BJ (cell line): ENCODE measurements at regions not wholly inside any gene's neighbourhood (a gene's known extent, or its start where the extent isn't known, plus 50 kb on each side); places are given as distances from the start of the nearest gene placed in this dataset.

ENCODE experiments used
- CTCF ChIA-PET: fragments of 350-600 bp; formaldehyde crosslinking; extraction: SDS; loops from one replicate; lab custom pipeline; 2021; ENCODE audit warnings: antibody characterized with exemption, inconsistent platforms; lab: Yijun Ruan, JAX
- POLR2A ChIA-PET: fragments of 300-600 bp; sonication (Branson Sonifier 250); formaldehyde crosslinking; extraction: SDS; loops from one replicate; lab custom pipeline; 2021; ENCODE audit warnings: antibody characterized with exemption; lab: Charles Lee
- DNase-seq: peaks from one replicate; pipeline ENCODE4 v3.0.0-alpha.2; 2011; ENCODE audit warnings: low read depth
- H3K27me3 ChIP-seq: 2 replicates; pipeline ENCODE4 v1.6.0; 2011; ENCODE audit warnings: low read length; ENCODE audit not compliant: control insufficient read depth, insufficient read depth
- H3K36me3 ChIP-seq: 2 replicates; pipeline ENCODE4 v1.5.1; 2011; ENCODE audit warnings: low read length; ENCODE audit not compliant: control insufficient read depth, insufficient read depth
- H3K4me3 ChIP-seq: 2 replicates; pipeline ENCODE4 v1.5.1; 2011; ENCODE audit warnings: low read depth, mild to moderate bottlenecking, control low read depth, low read length
- TF ChIP-seq, protein P1 (sequence below): IDR thresholded peaks from 2 replicates; pipeline ENCODE4 v1.5.1; 2011; ENCODE audit warnings: low read depth, mild to moderate bottlenecking, control low read depth, inconsistent platforms, low read length, moderate library complexity; ENCODE audit not compliant: insufficient read depth

DNA sequence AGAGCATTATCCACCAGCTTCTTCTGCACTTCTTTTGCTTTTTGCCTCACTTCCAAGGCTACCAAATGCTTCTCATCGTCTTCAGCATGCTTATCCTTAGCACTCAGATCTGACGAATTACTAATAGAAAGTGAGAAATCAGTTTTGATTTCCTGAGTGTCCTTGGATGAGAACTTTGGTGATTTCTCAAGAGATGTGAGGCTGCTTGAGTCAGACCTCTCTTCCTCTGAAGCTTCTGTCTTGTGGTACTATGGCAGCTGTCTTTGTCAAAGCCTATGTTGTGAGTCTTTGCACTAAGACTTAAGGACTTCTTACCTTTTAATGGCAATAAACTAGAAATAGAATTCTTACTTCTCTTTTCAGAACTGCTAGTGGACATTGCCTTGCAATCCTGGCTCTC lies 169.9 kb downstream of the CPE start:
- CTCF ChIA-PET = no interaction called here

DNA sequence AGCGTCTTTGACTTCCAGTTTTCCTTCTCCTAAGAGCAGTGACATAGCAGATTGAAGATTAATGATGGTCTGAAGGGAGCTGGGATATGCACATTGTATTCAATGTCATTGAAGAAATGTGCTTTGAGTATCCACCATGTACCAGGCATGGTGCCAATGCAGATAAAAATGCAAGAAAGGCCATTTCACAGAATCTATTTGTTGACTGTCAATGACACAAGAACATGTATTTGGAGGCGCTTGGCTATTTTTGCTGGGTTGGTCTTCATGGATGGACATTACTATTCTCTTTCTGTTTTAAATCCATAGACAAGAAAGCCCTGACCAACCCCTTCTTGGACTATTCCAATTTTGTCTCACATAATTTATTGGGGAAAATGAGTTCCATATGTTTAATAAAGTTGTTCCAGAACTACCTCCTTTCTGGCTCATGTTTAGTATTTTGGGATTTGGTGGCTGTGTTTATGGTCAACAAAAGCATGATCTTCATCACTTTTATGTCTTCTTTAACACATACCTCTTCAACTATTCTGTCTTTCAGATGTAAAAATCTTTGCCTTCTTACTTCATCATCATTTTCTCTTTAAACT lies 174.5 kb downstream of the CPE start:
- no peak for DNase-seq
- POLR2A ChIA-PET = no interaction called here
- CTCF ChIA-PET = no interaction called here
- Histone ChIP-seq H3K4me3 (no peak overlapping the region), H3K27me3 (no peaks in the 10 kb centered on the region), H3K36me3 (no peaks in the 10 kb centered on the region)
- TF ChIP-seq, protein P1, sequence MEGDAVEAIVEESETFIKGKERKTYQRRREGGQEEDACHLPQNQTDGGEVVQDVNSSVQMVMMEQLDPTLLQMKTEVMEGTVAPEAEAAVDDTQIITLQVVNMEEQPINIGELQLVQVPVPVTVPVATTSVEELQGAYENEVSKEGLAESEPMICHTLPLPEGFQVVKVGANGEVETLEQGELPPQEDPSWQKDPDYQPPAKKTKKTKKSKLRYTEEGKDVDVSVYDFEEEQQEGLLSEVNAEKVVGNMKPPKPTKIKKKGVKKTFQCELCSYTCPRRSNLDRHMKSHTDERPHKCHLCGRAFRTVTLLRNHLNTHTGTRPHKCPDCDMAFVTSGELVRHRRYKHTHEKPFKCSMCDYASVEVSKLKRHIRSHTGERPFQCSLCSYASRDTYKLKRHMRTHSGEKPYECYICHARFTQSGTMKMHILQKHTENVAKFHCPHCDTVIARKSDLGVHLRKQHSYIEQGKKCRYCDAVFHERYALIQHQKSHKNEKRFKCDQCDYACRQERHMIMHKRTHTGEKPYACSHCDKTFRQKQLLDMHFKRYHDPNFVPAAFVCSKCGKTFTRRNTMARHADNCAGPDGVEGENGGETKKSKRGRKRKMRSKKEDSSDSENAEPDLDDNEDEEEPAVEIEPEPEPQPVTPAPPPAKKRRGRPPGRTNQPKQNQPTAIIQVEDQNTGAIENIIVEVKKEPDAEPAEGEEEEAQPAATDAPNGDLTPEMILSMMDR = no peak

More for the DNA sequence above, 169.9 kb downstream of the CPE start:
- Histone ChIP-seq H3K4me3 (no peak overlapping the region), H3K36me3 (no peaks in the 10 kb centered on the region), H3K27me3 (no peaks in the 10 kb centered on the region)
- no peak for DNase-seq
- POLR2A ChIA-PET = no interaction called here
- TF ChIP-seq, protein P1 = no peak

DNA sequence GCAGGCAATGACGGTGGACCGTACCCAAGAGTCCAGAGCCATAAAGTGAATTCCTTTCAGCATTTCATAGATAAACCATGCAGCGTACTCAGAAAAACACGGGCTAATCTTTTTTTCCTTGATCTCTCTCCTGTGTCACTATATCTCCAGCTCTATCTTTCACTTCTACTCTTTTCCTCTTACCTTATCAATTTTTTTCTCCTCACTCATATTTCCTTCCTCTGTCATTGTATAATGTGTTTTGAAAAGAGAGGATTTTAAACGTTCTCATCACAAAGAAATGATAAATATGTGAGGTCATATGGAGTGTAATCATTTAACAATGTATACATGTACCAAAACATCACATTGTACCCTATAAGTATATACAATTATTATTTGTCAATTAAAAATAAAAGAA lies 176.5 kb downstream of the CPE start:
- no peaks in the 10 kb centered on the region for H3K27me3 ChIP-seq
- DNase-seq = no peak

DNA sequence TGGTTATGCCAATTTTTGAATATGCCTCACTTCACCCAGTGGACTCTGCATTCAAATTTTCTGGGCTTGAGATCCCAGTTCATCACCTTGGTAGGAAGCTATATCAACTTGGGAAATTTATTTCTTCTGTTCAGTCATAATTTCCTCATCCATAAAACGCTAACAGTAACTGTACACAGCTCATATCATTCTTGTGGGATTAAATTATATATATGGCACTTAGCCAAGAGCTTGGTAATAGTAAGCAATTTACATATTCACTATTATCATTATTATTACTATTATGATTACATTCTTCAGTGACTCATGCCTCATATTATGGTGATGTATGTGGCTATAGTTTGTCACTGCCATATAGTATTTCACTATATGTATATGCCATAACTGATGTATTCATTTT lies 177.6 kb downstream of the CPE start:
- ChIA-PET CTCF (no interaction called here), POLR2A (no interaction called here)
- DNase-seq = no peak
- TF ChIP-seq, protein P1 = no peak
- H3K4me3 ChIP-seq = no peak overlapping the region
- no peaks in the 10 kb centered on the region for H3K27me3 ChIP-seq
- H3K36me3 ChIP-seq = no peaks in the 10 kb centered on the region

More for the DNA sequence above, 176.5 kb downstream of the CPE start:
- ChIA-PET CTCF (no interaction called here), POLR2A (no interaction called here)
- H3K4me3 ChIP-seq = no peak overlapping the region
- H3K36me3 ChIP-seq = no peaks in the 10 kb centered on the region
- TF ChIP-seq, protein P1 = no peak

DNA sequence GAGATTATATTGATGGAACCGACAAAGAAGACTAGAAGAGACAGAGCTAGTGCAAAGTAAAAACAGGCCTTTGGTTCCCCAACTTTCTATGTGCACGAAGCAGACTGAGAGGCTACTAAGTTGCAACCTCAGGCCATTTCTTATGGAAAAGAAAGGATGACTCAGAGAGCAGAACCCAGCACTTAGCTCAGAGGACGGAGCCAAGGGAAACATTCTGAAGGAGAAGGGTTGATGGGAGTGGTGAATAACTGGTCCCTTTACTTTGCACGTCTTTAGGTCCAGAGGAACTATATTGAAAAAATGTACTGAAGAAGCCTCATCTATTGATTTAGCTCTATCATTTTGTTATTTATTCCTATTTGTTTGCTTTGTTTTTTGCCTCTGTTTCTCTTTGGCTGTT lies 182.1 kb downstream of the CPE start:
- no peaks in the 10 kb centered on the region for H3K36me3 ChIP-seq
- POLR2A ChIA-PET = no interaction called here
- TF ChIP-seq, protein P1 = no peak
- DNase-seq = no peak
- H3K4me3 ChIP-seq = no peak overlapping the region
- H3K27me3 ChIP-seq = no peaks in the 10 kb centered on the region
- CTCF ChIA-PET = no interaction called here
